ENCODE measurements at regions not wholly inside any gene's neighbourhood (a gene's known extent, or its start where the extent isn't known, plus 50 kb on each side); places are given as distances from the start of the nearest gene placed in this dataset.
"Not testable (repeated sequence)": the region's sequence is repeated elsewhere in the genome, so short reads cannot be mapped to it uniquely, and the experiment has no call there.

GRCh38 chr16:31655674-31656073 lies 128.0 kb downstream of the AHSP start:
- TF ChIP-seq, protein P1, sequence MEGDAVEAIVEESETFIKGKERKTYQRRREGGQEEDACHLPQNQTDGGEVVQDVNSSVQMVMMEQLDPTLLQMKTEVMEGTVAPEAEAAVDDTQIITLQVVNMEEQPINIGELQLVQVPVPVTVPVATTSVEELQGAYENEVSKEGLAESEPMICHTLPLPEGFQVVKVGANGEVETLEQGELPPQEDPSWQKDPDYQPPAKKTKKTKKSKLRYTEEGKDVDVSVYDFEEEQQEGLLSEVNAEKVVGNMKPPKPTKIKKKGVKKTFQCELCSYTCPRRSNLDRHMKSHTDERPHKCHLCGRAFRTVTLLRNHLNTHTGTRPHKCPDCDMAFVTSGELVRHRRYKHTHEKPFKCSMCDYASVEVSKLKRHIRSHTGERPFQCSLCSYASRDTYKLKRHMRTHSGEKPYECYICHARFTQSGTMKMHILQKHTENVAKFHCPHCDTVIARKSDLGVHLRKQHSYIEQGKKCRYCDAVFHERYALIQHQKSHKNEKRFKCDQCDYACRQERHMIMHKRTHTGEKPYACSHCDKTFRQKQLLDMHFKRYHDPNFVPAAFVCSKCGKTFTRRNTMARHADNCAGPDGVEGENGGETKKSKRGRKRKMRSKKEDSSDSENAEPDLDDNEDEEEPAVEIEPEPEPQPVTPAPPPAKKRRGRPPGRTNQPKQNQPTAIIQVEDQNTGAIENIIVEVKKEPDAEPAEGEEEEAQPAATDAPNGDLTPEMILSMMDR (IDR thresholded peaks at IDR 0.05; ENCODE audit: insufficient read depth, low read length, poor library complexity, severe bottlenecking), result not testable (repeated sequence)
- TF ChIP-seq EZH2phosphoT487 (conservative IDR thresholded peaks at IDR 0.05; ENCODE audit: low read length), result not testable (repeated sequence)

Measured in SU-DHL-6 (cell line).